MM.1S (cell line): ENCODE measurements at regions not wholly inside any gene's neighbourhood (a gene's known extent, or its start where the extent isn't known, plus 50 kb on each side); places are given as distances from the start of the nearest gene placed in this dataset.

ENCODE experiments used
- EZH2phosphoT487 ChIP-seq: fragments of 300-600 bp; sonication (generic); IDR thresholded peaks from 2 replicates; pipeline ENCODE4 v1.6.1; 2018; ENCODE audit warnings: antibody characterized with exemption, low read length
- TF ChIP-seq, protein P1 (sequence below): fragments of 300-600 bp; sonication (generic); IDR thresholded peaks from 2 replicates; pipeline ENCODE4 v1.5.1; 2016; ENCODE audit warnings: antibody characterized with exemption, low read length, mixed read lengths

DNA sequence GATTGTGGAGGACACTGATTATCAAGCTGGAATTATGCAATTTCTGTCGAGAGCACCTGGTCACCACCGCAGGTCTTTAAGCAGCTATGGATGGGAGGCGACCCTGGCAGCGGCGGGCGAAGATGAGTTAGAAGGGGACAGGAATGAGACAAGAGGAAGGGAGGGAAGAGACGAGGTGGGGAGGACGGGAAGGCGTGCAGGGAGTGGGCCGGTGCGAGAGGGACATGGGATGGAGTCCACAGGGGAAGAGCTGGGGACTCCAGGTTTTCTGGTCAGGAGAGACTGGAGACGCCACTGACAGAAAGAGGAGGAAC, 192.3 kb downstream of the MELK start:
- TF ChIP-seq, protein P1, sequence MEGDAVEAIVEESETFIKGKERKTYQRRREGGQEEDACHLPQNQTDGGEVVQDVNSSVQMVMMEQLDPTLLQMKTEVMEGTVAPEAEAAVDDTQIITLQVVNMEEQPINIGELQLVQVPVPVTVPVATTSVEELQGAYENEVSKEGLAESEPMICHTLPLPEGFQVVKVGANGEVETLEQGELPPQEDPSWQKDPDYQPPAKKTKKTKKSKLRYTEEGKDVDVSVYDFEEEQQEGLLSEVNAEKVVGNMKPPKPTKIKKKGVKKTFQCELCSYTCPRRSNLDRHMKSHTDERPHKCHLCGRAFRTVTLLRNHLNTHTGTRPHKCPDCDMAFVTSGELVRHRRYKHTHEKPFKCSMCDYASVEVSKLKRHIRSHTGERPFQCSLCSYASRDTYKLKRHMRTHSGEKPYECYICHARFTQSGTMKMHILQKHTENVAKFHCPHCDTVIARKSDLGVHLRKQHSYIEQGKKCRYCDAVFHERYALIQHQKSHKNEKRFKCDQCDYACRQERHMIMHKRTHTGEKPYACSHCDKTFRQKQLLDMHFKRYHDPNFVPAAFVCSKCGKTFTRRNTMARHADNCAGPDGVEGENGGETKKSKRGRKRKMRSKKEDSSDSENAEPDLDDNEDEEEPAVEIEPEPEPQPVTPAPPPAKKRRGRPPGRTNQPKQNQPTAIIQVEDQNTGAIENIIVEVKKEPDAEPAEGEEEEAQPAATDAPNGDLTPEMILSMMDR = no peak
- no peak for TF ChIP-seq EZH2phosphoT487
